ENCODE measurements at regions not wholly inside any gene's neighbourhood (a gene's known extent, or its start where the extent isn't known, plus 50 kb on each side); places are given as distances from the start of the nearest gene placed in this dataset.

GRCh38 chr2:239768907-239769553 lies 256.1 kb downstream of the NDUFA10 start:
- no peak for DNase-seq

GRCh38 chr2:239768031-239768790 lies 256.9 kb downstream of the NDUFA10 start:
- H3K27ac Mint-ChIP-seq (ENCODE audit: unreplicated experiment): no peak overlapping the region
- DNase-seq: no peak
- no peaks in the 10 kb centered on the region for H3K36me3 Mint-ChIP-seq (ENCODE audit: unreplicated experiment)
- no peak for TF ChIP-seq CTCF (IDR thresholded peaks at IDR 0.05; ENCODE audit: partially characterized antibody, unreplicated experiment)
- H3K9me3 Mint-ChIP-seq (ENCODE audit: unreplicated experiment): peaks cover 5% of the 10 kb centered on the region
- H3K4me3 Mint-ChIP-seq (ENCODE audit: unreplicated experiment): no peak overlapping the region
- peaks cover 20% of the 10 kb centered on the region for H3K4me1 Mint-ChIP-seq (ENCODE audit: low read depth, unreplicated experiment)
- peaks cover 2% of the 10 kb centered on the region for H3K27me3 Mint-ChIP-seq (ENCODE audit: unreplicated experiment)

More at GRCh38 chr2:239768907-239769553, 256.1 kb downstream of the NDUFA10 start:
- Mint-ChIP-seq H3K27ac (ENCODE audit: unreplicated experiment) (no peak overlapping the region), H3K9me3 (ENCODE audit: unreplicated experiment) (peaks cover 9% of the 10 kb centered on the region), H3K4me1 (ENCODE audit: low read depth, unreplicated experiment) (peaks cover 13% of the 10 kb centered on the region), H3K4me3 (ENCODE audit: unreplicated experiment) (no peak overlapping the region), H3K27me3 (ENCODE audit: unreplicated experiment) (peaks cover 4% of the 10 kb centered on the region), H3K36me3 (ENCODE audit: unreplicated experiment) (no peaks in the 10 kb centered on the region)
- TF ChIP-seq CTCF (IDR thresholded peaks at IDR 0.05; ENCODE audit: partially characterized antibody, unreplicated experiment): no peak

DNA sequence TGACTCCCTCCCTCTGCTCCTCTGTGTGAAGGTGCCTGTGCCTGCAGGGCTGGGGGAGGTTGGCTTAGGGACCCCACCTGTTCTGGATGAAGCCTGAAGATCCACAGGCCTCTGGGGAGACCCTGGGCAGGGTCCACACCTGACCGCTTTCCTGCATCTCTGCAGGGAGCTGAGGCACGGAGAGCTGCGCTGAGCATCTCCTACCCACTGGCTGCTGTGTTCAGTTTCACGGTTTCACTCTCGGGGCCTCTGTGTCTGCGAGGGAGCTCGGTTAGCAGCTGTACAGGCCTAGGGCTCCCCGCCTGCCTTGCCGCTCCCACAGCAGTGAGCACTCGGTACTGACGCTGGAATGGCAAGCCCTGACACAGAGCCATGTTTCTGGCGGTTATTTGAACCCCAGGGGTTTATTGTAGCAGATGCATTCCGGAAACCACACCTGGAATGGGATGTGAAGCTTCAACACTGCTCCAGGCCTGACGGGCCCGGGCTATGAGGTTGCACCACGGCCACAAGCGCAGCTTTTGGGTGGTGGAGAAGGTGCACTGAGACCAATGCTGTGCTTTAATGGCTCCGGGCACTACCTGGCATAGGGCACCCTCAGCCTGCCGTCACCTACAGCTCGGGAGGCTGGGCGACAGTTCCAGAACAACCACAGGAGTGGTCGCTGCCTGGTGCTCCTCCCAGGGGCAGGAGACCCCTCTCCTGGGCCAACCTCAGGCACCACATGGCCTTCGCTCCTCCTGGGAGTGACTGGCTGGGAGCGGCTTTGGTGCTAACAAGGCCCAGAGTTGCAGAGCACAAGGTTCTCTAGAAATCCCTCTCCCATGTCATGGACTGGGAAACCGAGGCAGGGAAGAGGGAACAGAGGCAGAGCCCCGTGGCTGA lies 257.9 kb downstream of the NDUFA10 start:
- no peak for TF ChIP-seq CTCF (IDR thresholded peaks at IDR 0.05; ENCODE audit: partially characterized antibody, unreplicated experiment)
- no peak overlapping the region for H3K27ac Mint-ChIP-seq (ENCODE audit: unreplicated experiment)
- DNase-seq: no peak
- H3K4me3 Mint-ChIP-seq (ENCODE audit: unreplicated experiment): no peak overlapping the region
- H3K9me3 Mint-ChIP-seq (ENCODE audit: unreplicated experiment): peaks cover 4% of the 10 kb centered on the region
- H3K36me3 Mint-ChIP-seq (ENCODE audit: unreplicated experiment): peaks cover 5% of the 10 kb centered on the region
- peaks cover 28% of the 10 kb centered on the region for H3K4me1 Mint-ChIP-seq (ENCODE audit: low read depth, unreplicated experiment)
- H3K27me3 Mint-ChIP-seq (ENCODE audit: unreplicated experiment): peaks cover 2% of the 10 kb centered on the region

- Mint-ChIP-seq H3K27me3 (ENCODE audit: unreplicated experiment) (peaks cover 2% of the 10 kb centered on the region), H3K36me3 (ENCODE audit: unreplicated experiment) (peaks cover 12% of the 10 kb centered on the region), H3K27ac (ENCODE audit: unreplicated experiment) (peak overlapping the region; percentile 28), H3K4me1 (ENCODE audit: low read depth, unreplicated experiment) (peaks cover 30% of the 10 kb centered on the region), H3K4me3 (ENCODE audit: unreplicated experiment) (no peak overlapping the region), H3K9me3 (ENCODE audit: unreplicated experiment) (peaks cover 1% of the 10 kb centered on the region)
- no peak for DNase-seq
- no peak for TF ChIP-seq CTCF (IDR thresholded peaks at IDR 0.05; ENCODE audit: partially characterized antibody, unreplicated experiment)
Observed at GRCh38 chr2:239765911-239766310, 259.2 kb downstream of the NDUFA10 start.
